GM18520 (cell line): ENCODE measurements at regions not wholly inside any gene's neighbourhood (a gene's known extent, or its start where the extent isn't known, plus 50 kb on each side); places are given as distances from the start of the nearest gene placed in this dataset.
"Not testable (repeated sequence)": the region's sequence is repeated elsewhere in the genome, so short reads cannot be mapped to it uniquely, and the experiment has no call there.

Experiments used
- ATAC-seq: cut with Tn5 transposase; IDR thresholded peaks from one replicate; pipeline ENCODE4 v1.9.1; 2021; ENCODE audit not compliant: unreplicated experiment

DNA sequence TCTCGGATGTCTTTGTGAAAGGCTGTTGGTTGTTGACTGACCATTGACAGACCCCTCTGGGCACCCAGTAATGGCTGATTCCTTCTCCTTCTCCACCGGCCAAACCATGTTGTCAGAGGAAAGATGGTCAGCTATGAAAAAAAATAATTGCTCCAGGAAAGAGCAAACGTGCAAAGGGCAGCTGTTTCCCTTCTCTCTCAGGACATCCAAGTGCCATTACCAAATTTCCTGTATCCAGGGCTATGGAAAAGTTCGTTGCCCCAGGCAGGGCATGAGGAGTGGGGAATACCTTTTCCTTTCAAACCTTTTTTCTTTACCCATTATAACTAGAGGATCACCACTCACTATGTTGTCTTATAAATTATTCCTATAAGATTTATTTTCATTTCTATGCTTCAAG lies 321.5 kb upstream of the HNRNPA3 start:
- no peak for ATAC-seq

DNA sequence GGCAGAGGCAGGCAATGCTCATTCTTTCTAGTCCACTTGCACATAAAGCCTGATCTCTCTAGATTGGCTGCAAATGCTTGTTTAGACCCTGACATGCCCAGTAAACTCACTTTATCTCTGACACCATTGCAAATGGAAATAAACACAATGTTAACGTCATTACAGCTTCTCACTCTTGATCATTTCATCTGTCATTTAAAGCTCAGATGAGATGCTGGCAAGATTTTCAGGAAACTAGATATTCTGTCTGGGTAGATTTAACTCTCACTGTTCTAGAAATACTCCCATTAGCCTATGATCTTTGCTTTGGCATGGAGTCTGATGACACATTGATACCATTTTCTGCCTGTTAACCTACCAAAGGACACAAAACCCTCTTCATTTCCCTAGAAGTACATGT lies 320.7 kb upstream of the HNRNPA3 start:
- ATAC-seq: no peak

- ATAC-seq: no peak
Observed at GRCh38 chr2:176892676-176893226, 319.8 kb upstream of the HNRNPA3 start.

DNA sequence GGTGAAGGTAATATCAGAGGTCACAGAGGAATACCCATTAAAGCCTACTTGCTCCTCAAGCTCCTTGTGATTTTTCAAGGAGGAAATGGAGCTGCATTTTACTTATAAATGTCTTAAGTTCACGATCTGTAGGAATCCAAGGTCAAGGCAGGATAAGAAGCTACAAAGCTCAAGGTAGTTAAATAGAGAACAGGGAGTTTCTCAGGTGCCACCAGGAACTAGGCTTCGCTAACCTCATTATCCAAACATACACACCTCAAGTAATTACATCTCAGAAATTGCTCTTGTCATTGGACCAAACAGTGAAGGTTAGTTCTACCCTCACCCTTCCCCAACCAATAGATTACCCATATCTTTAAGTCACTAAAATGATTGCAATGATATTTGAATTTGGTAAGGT lies 317.4 kb upstream of the HNRNPA3 start:
- ATAC-seq: no peak

DNA sequence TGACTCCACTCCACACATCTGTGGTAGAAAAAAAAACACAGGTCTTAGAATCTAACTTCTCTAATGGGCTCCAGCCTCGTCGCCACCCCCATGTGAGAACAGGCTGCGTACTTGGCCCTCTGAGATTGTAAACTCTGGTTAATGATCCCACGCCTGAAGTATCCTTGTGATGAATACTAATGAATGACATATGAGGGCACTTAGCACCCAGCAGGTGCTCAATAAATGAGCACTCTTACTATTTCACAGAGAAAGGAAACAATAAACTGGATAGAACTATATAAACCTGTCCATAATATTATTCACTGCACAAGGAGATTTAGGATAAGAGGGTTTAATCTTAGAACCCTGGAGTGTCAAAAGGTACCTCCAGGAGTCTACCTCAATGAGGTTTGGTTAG lies 310.1 kb upstream of the HNRNPA3 start:
- ATAC-seq: no peak

GRCh38 chr2:176904053-176904452 lies 308.5 kb upstream of the HNRNPA3 start:
- not testable (repeated sequence) for ATAC-seq

- ATAC-seq: no peak
Observed at GRCh38 chr2:176907341-176907740, 305.3 kb upstream of the HNRNPA3 start.

DNA sequence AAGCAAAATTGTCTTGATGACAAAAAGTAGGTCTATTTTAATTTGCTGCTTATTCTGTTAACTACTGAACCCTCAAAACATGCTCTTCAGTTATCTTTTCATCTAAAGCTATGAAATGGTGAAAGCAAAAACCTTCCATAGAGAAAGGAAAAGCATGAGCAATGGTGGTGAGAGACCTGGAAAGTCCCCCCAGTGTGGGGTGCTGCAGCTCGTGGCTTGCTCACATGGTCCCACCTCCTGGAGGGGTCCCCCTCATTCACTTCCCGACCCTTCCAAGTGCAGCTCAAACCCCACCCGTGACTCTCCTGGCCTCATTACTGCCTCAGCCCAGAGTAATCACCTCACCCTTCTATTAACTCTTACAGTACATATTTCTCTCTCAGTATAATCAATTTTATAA lies 301.8 kb upstream of the HNRNPA3 start:
- no peak for ATAC-seq

- ATAC-seq: no peak
Observed at GRCh38 chr2:176913955-176914354, 298.6 kb upstream of the HNRNPA3 start.

GRCh38 chr2:176914371-176914770 lies 298.2 kb upstream of the HNRNPA3 start:
- ATAC-seq: no peak

GRCh38 chr2:176922545-176922944 lies 290.0 kb upstream of the HNRNPA3 start:
- not testable (repeated sequence) for ATAC-seq

GRCh38 chr2:176923205-176923604 lies 289.4 kb upstream of the HNRNPA3 start:
- no peak for ATAC-seq

- no peak for ATAC-seq
Observed at GRCh38 chr2:176924909-176925534, 287.6 kb upstream of the HNRNPA3 start.

DNA sequence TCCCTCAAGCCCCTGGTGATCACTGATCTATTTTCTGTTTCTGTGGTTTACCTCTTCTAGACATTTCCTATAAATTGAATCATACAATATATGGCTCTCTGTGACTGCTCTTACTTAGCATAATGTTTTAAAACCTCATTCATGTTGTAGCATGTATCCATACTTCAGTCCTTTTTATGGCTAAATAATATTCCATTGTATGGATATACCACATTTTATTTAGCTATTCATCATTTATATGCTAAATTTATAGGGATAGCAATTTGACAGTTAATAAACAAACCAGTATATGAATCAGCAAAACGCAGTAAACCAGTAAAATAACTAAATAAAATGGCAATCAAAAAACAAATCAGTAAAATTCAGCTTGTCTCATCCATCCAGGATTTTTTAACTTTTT lies 286.1 kb upstream of the HNRNPA3 start:
- no peak for ATAC-seq

DNA sequence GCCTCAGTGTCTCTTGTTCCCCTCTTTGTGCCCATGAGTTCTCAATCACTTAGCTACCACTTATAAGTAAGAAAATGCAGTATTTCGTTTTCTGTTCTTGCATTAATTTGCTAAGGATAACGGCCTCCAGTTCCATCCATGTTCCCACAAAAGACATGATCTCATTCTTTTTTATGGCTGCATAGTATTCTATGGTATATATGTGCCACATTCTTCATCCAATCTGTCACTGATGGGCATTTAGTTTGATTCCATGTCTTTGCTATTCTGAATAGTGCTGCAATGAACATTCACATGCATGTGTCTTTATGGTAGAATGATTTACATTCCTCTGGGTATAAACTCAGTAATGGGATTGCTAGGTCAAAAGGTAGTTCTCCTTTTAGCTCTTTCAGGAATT lies 283.2 kb upstream of the HNRNPA3 start:
- ATAC-seq: not testable (repeated sequence)

- peak; percentile 97 for ATAC-seq
Observed at GRCh38 chr2:176931588-176932563, 280.7 kb upstream of the HNRNPA3 start.

DNA sequence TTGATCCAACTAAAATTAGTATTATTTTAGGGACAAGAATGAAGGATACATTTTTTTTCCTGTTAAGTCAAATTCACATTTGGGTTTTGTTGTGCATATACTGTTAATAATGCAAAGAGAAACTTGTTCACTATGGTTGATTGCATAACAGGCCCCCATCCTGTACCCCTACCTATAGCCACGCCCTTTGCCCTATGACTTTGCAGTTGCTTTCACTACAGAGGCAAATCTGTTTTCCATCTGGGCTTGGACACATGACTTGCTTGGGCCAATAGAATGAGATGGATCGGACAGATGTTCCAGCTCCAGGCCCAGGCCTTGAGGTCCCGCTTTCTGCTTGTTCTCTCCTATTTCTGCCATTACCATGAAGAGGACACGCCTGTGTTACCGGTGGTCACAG lies 278.5 kb upstream of the HNRNPA3 start:
- ATAC-seq: no peak

DNA sequence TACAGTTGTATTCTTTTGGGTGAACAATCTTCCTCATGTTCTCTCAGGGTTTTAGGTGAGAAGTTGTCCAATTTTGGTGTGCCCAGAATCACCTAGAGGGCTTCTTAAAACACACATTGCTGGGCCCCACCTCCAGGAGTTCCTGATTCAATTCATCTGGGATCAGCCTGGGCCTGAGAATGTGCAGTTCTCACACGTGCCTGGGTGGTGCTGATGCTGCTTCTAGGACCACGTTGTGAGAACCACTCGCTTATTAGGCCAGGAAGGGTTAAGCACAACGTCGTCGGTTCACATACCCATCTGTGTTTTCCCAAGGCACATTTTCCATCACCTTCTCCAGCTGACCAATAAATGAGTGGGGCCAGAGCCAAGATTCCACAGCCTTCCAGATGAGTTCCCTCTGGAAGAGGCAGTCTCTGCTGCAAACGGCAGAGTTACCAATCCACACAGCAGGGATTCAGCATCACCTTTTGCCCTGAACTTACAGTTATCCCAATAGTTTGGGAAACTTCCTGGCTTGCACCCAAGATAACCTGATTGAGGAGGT lies 277.7 kb upstream of the HNRNPA3 start:
- no peak for ATAC-seq

DNA sequence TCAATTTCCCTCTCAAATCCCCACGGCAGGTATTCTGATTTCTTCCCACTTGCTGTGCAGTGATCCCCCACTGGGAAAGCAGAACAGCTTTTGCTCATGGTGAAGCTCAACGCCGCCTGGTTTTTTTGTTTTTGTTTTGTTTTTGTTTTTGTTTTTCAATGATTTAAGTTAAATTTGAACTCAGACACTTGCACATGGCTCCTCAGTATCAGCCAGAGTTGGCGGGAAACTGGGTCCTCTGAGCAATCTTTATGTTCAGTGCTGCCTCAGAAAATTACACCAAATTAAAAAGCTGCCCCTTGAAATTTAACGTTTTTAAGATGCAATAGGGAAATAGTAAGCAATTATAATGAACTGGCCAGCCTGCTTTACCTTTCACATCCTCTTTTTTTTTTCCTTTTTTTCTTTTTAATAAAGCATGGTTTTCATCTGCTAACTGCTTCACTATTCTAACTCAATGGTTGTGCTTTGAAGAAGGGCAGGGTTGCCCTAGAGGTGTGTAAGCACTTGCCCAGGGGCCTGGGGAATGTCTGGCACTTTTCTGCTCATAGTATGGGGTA lies 277.0 kb upstream of the HNRNPA3 start:
- ATAC-seq: no peak

- no peak for ATAC-seq
Observed at GRCh38 chr2:176936410-176936809, 276.2 kb upstream of the HNRNPA3 start.

DNA sequence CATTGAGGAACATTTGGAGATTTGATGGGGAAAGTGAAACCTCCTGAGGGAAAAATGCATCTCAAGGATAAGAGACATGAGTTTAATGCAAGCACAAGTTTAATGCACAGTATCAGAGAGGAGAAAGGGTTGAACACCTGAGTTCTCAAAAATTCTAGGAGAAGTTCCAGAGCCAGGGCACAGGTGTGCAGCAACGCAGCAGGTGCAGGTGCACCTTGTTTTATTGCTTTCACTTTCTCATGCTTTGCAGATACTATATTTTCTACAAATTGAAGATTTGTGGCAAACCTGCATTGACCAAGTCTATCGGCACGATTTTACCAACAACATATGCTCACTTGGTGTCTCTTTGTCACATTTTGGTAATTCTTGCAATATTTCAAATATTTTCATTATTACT lies 267.6 kb upstream of the HNRNPA3 start:
- ATAC-seq: no peak
